Stimulated activated CD4-positive, alpha-beta T cell treated with anti-CD3 and anti-CD28 coated beads, TNF-alpha, amount 100 ng/mL, for 24 hours (primary cell): ENCODE measurements at regions not wholly inside any gene's neighbourhood (a gene's known extent, or its start where the extent isn't known, plus 50 kb on each side); places are given as distances from the start of the nearest gene placed in this dataset.

ENCODE experiments used
- DNase-seq, 3 experiments: peaks; one replicate each; pipeline ENCODE4 v3.0.0-alpha.2; 2020; ENCODE audit warnings: low read depth in 3 of 3

GRCh38 chr11:134479206-134480135, 67.4 kb upstream of the B3GAT1 start:
- DNase-seq: no peak

GRCh38 chr11:134478611-134479010, 66.6 kb upstream of the B3GAT1 start:
- DNase-seq: no peak

- no peak for DNase-seq
Observed at GRCh38 chr11:134478176-134478575, 66.1 kb upstream of the B3GAT1 start.

- no peak for DNase-seq
Observed at GRCh38 chr11:134477486-134477885, 65.4 kb upstream of the B3GAT1 start.

GRCh38 chr11:134476435-134477021, 64.5 kb upstream of the B3GAT1 start:
- DNase-seq: no peak

GRCh38 chr11:134475951-134476350, 63.9 kb upstream of the B3GAT1 start:
- no peak for DNase-seq

- no peak for DNase-seq
Observed at GRCh38 chr11:134474942-134475341, 62.9 kb upstream of the B3GAT1 start.

- DNase-seq: no peak
Observed at GRCh38 chr11:134474070-134474860, 62.2 kb upstream of the B3GAT1 start.

GRCh38 chr11:134471716-134472455, 59.8 kb upstream of the B3GAT1 start:
- DNase-seq: no peak

- DNase-seq: no peak
Observed at GRCh38 chr11:134471087-134471715, 59.2 kb upstream of the B3GAT1 start.

GRCh38 chr11:134470238-134470637, 58.2 kb upstream of the B3GAT1 start:
- no peak for DNase-seq

GRCh38 chr11:134469627-134470026, 57.6 kb upstream of the B3GAT1 start:
- DNase-seq: no peak

GRCh38 chr11:134468796-134469195, 56.8 kb upstream of the B3GAT1 start:
- DNase-seq: no peak

- no peak for DNase-seq
Observed at GRCh38 chr11:134468081-134468668, 56.1 kb upstream of the B3GAT1 start.

- no peak for DNase-seq
Observed at GRCh38 chr11:134466610-134467567, 54.8 kb upstream of the B3GAT1 start.

- no peak for DNase-seq
Observed at GRCh38 chr11:134466156-134466555, 54.1 kb upstream of the B3GAT1 start.

GRCh38 chr11:134464981-134465730, 53.1 kb upstream of the B3GAT1 start:
- no peak for DNase-seq

GRCh38 chr11:134464196-134464595, 52.2 kb upstream of the B3GAT1 start:
- DNase-seq: no peak

- DNase-seq: no peak
Observed at GRCh38 chr11:134463716-134464115, 51.7 kb upstream of the B3GAT1 start.
